Astrocyte of the cerebellum (primary cell): ENCODE measurements at regions not wholly inside any gene's neighbourhood (a gene's known extent, or its start where the extent isn't known, plus 50 kb on each side); places are given as distances from the start of the nearest gene placed in this dataset.

Experiments
- DNase-seq: peaks from one replicate; pipeline ENCODE4 v3.0.0-alpha.2; 2011; ENCODE audit warnings: low read depth
- H3K4me3 ChIP-seq: 2 replicates; pipeline ENCODE4 v1.5.1; 2011; ENCODE audit warnings: mild to moderate bottlenecking, low read depth, low read length, moderate library complexity
- CTCF ChIP-seq: IDR thresholded peaks from 2 replicates; pipeline ENCODE4 v1.5.1; 2012; ENCODE audit warnings: low read length, low read depth, moderate library complexity, mild to moderate bottlenecking; ENCODE audit errors: missing control alignments
- in situ Hi-C: cut with HindIII; loops from 2 replicates; pipeline ENCODE4 v1.10.0; 2017; ENCODE audit warnings: low sequenced_read_pairs

- no peak for TF ChIP-seq CTCF
- H3K4me3 ChIP-seq: peak overlapping the region; percentile 29
- in situ Hi-C loops: no loop called here
- DNase-seq: no peak
Measured at GRCh38 chr7:131909151-131909768, 352.8 kb upstream of the PODXL start.

- H3K4me3 ChIP-seq: no peak overlapping the region
- no peak for DNase-seq
- TF ChIP-seq CTCF: no peak
- in situ Hi-C loops: no loop called here
Measured at GRCh38 chr7:131908714-131909113, 352.3 kb upstream of the PODXL start.

- TF ChIP-seq CTCF: no peak
- no peak overlapping the region for H3K4me3 ChIP-seq
- DNase-seq: no peak
- in situ Hi-C loops: no loop called here
Measured at GRCh38 chr7:131905471-131905973, 349.1 kb upstream of the PODXL start.

- no peak for TF ChIP-seq CTCF
- DNase-seq: no peak
- in situ Hi-C loops: no loop called here
- no peak overlapping the region for H3K4me3 ChIP-seq
Measured at GRCh38 chr7:131904760-131905327, 348.4 kb upstream of the PODXL start.

GRCh38 chr7:131903315-131903714, 346.9 kb upstream of the PODXL start:
- H3K4me3 ChIP-seq: no peak overlapping the region
- in situ Hi-C loops: no loop called here
- TF ChIP-seq CTCF: no peak
- DNase-seq: no peak

GRCh38 chr7:131900785-131901287, 344.4 kb upstream of the PODXL start:
- no peak overlapping the region for H3K4me3 ChIP-seq
- in situ Hi-C loops: no loop called here
- TF ChIP-seq CTCF: no peak
- DNase-seq: no peak
